Spleen (tissue), 11 donors: ENCODE measurements at regions not wholly inside any gene's neighbourhood (a gene's known extent, or its start where the extent isn't known, plus 50 kb on each side); places are given as distances from the start of the nearest gene placed in this dataset.

Source experiments
- DNase-seq: peaks from one replicate; pipeline ENCODE4 v3.0.0-alpha.2; 2020
- H3K27ac ChIP-seq, 8 donors: fragments of 200-600 bp; sonication (generic) in 7 of 8; 1 replicate in 4 of 8; 2 replicates in 4 of 8; pipeline versions ENCODE4 v1.5.0 to v1.8.0; 2016 to 2021; ENCODE audit warnings: inconsistent platforms in 4 of 8, mild to moderate bottlenecking in 4 of 8, moderate library complexity in 1 of 8
- H3K27me3 ChIP-seq, 7 donors: fragments of 200-600 bp; sonication (generic) in 6 of 7; replicated peaks in 1 of 7; 1 replicate in 4 of 7; 2 replicates in 3 of 7; pipeline versions ENCODE4 v1.5.0 to v1.8.0; 2016 to 2021; ENCODE audit warnings: inconsistent platforms in 3 of 7, mild to moderate bottlenecking in 1 of 7
- H3K36me3 ChIP-seq, 6 donors: fragments of 200-600 bp; sonication (generic) in 5 of 6; 1 replicate in 4 of 6; 2 replicates in 2 of 6; pipeline versions ENCODE4 v1.5.0 to v1.8.0; 2016 to 2021; ENCODE audit warnings: inconsistent platforms in 2 of 6
- H3K4me1 ChIP-seq, 6 donors: fragments of 200-600 bp; sonication (generic) in 5 of 6; 1 replicate in 3 of 6; 2 replicates in 3 of 6; pipeline versions ENCODE4 v1.5.0 to v1.8.0; 2016 to 2021; ENCODE audit warnings: inconsistent platforms in 3 of 6
- H3K4me3 ChIP-seq, 8 donors: fragments of 200-600 bp; sonication (generic) in 7 of 8; 1 replicate in 4 of 8; 2 replicates in 4 of 8; pipeline versions ENCODE4 v1.5.0 to v1.8.0; 2016 to 2021; ENCODE audit warnings: inconsistent platforms in 4 of 8, mild to moderate bottlenecking in 4 of 8, moderate library complexity in 2 of 8
- H3K9me3 ChIP-seq, 8 donors: fragments of 200-600 bp; sonication (generic) in 7 of 8; 1 replicate in 4 of 8; 2 replicates in 4 of 8; pipeline versions ENCODE4 v1.5.0 to v1.8.0; 2016 to 2021; ENCODE audit warnings: inconsistent platforms in 4 of 8
- CTCF ChIP-seq, 11 experiments: fragments of 200-600 bp in 7 of 11; fragments of 450-650 bp in 4 of 11; sonication (generic) in 4 of 11; IDR thresholded peaks in 8 of 11; conservative IDR thresholded peaks in 3 of 11; 1 replicate in 7 of 11; 2 replicates in 4 of 11; pipeline versions ENCODE4 v1.4.0 to v1.8.0; 2016 to 2021; ENCODE audit warnings: antibody characterized with exemption in 11 of 11, inconsistent platforms in 4 of 11, mild to moderate bottlenecking in 1 of 11
- POLR2A ChIP-seq, 3 donors: fragments of 450-650 bp; IDR thresholded peaks; one replicate each; pipeline ENCODE4 v1.5.1; 2017; ENCODE audit warnings: antibody characterized with exemption in 3 of 3, mild to moderate bottlenecking in 1 of 3
- POLR2AphosphoS5 ChIP-seq, 3 donors: sonication (generic); formaldehyde crosslinking; IDR thresholded peaks; one replicate each; pipeline ENCODE4 v1.5.1; 2017; ENCODE audit warnings: antibody characterized with exemption in 3 of 3
- WGBS, 5 donors: extraction: QIAGEN DNeasy Blood & Tissue Kit in 3 of 5; methylation state at CpG; one replicate each; pipeline versions ENCODE4 v1.1.5 to v1.1.7; 2013 to 2018; 5-methylcytosine and 5-hydroxymethylcytosine counted together
- intact Hi-C: fragments of 100-400 bp; cut with DNase I; formaldehyde crosslinking; loops from one replicate; pipeline ENCODE4 v1.15.0; 2023; ENCODE audit warnings: low total_unique reads
- donor health status: healthy with polysubstance abuse.
- donor health status: DM: no; HTN: no; CAD: no; lungs with moderate emphysema.
- donor health status: DM: no; HTN: no; CAD: no.
- donor health status: Bipolar disorder and iron deficiency.
- donor health status: healthy.
- donor health status: DM: no; HTN: no; CAD: no.
- donor health status: DM: yes; HTN: yes; CAD: no.

- no peak overlapping the region for H3K4me3 ChIP-seq
- no peak overlapping the region for H3K27ac ChIP-seq
- H3K27me3 ChIP-seq = peaks cover 0 to 31% (median 3%) of the 10 kb centered on the region in 7 donors
- intact Hi-C loops = no loop called here
- no peaks in the 10 kb centered on the region for H3K36me3 ChIP-seq
- no peak for DNase-seq
- 87 to 91% (median 88%) methylated on average over 2 of the region's 2 CpGs for WGBS, 5 donors
- H3K9me3 ChIP-seq = no peaks in the 10 kb centered on the region
- TF ChIP-seq POLR2AphosphoS5 (IDR thresholded peaks at IDR 0.05) (no peak), POLR2A (IDR thresholded peaks at IDR 0.05) (no peak), CTCF (IDR thresholded peaks at IDR 0.05 in 8 of 11, conservative IDR thresholded peaks at IDR 0.05 in 3 of 11) (no peak)
- H3K4me1 ChIP-seq = no peaks in the 10 kb centered on the region
Observed at GRCh38 chr3:140752499-140752898, 74.6 kb downstream of the TRIM42 start.

- Histone ChIP-seq H3K4me3 (no peak overlapping the region), H3K9me3 (no peaks in the 10 kb centered on the region), H3K27ac (no peak overlapping the region), H3K36me3 (no peaks in the 10 kb centered on the region), H3K27me3 (peaks cover 0 to 22% (median 0%) of the 10 kb centered on the region in 7 donors), H3K4me1 (no peaks in the 10 kb centered on the region)
- TF ChIP-seq POLR2A (IDR thresholded peaks at IDR 0.05) (no peak), POLR2AphosphoS5 (IDR thresholded peaks at IDR 0.05) (no peak), CTCF (IDR thresholded peaks at IDR 0.05 in 8 of 11, conservative IDR thresholded peaks at IDR 0.05 in 3 of 11) (no peak)
- 60 to 69% (median 63%) methylated on average over 4 of the region's 4 CpGs for WGBS, 5 donors
- intact Hi-C loops = no loop called here
- DNase-seq = no peak
Observed at GRCh38 chr3:140753865-140754754, 76.2 kb downstream of the TRIM42 start.

- no peaks in the 10 kb centered on the region for H3K36me3 ChIP-seq
- no peak for DNase-seq
- WGBS, 5 donors = 71 to 88% (median 80%) methylated on average over 8 of the region's 8 CpGs
Observed at GRCh38 chr3:140754936-140755335, 77.1 kb downstream of the TRIM42 start.

More at GRCh38 chr3:140754936-140755335, 77.1 kb downstream of the TRIM42 start:
- H3K27me3 ChIP-seq = peaks cover 0 to 14% (median 0%) of the 10 kb centered on the region in 7 donors
- H3K9me3 ChIP-seq = no peaks in the 10 kb centered on the region
- no peaks in the 10 kb centered on the region for H3K4me1 ChIP-seq
- intact Hi-C loops = no loop called here
- H3K4me3 ChIP-seq = no peak overlapping the region
- TF ChIP-seq POLR2A (IDR thresholded peaks at IDR 0.05) (no peak), POLR2AphosphoS5 (IDR thresholded peaks at IDR 0.05) (no peak), CTCF (IDR thresholded peaks at IDR 0.05 in 8 of 11, conservative IDR thresholded peaks at IDR 0.05 in 3 of 11) (no peak)
- no peak overlapping the region for H3K27ac ChIP-seq
